Stimulated activated CD8-positive, alpha-beta memory T cell treated with anti-CD3 and anti-CD28 coated beads, Interleukin-4, amount 100 ng/mL, for 4 hours (primary cell): ENCODE measurements at regions not wholly inside any gene's neighbourhood (a gene's known extent, or its start where the extent isn't known, plus 50 kb on each side); places are given as distances from the start of the nearest gene placed in this dataset.

Experiments used
- DNase-seq, 2 donors: peaks; one replicate each; pipeline ENCODE4 v3.0.0-alpha.2; 2020; ENCODE audit warnings: low read depth in 2 of 2, low spot score in 1 of 2

- no peak for DNase-seq
Observed at GRCh38 chr6:163965426-163966348, 551.2 kb downstream of the QKI start.

- no peak for DNase-seq
Observed at GRCh38 chr6:163964789-163965188, 550.3 kb downstream of the QKI start.

GRCh38 chr6:163963205-163964120 is 548.9 kb downstream of the QKI start:
- no peak for DNase-seq

GRCh38 chr6:163962627-163963117 is 548.2 kb downstream of the QKI start:
- no peak for DNase-seq

- DNase-seq = no peak
Observed at GRCh38 chr6:163960128-163960527, 545.6 kb downstream of the QKI start.

- no peak for DNase-seq
Observed at GRCh38 chr6:163958646-163959045, 544.1 kb downstream of the QKI start.

GRCh38 chr6:163956571-163957407 is 542.3 kb downstream of the QKI start:
- peak; percentile 18 to 30 for DNase-seq

GRCh38 chr6:163955756-163956155 is 541.2 kb downstream of the QKI start:
- no peak for DNase-seq

GRCh38 chr6:163955096-163955495 is 540.6 kb downstream of the QKI start:
- DNase-seq = no peak

- DNase-seq = no peak
Observed at GRCh38 chr6:163954088-163954775, 539.7 kb downstream of the QKI start.

- DNase-seq = no peak
Observed at GRCh38 chr6:163952005-163952404, 537.5 kb downstream of the QKI start.

- DNase-seq = no peak
Observed at GRCh38 chr6:163951326-163951725, 536.8 kb downstream of the QKI start.

- DNase-seq = no peak
Observed at GRCh38 chr6:163950159-163950558, 535.6 kb downstream of the QKI start.

- DNase-seq = no peak
Observed at GRCh38 chr6:163949431-163949830, 534.9 kb downstream of the QKI start.

- no peak for DNase-seq
Observed at GRCh38 chr6:163948250-163948649, 533.7 kb downstream of the QKI start.

- no peak for DNase-seq
Observed at GRCh38 chr6:163947276-163947675, 532.8 kb downstream of the QKI start.

- no peak for DNase-seq
Observed at GRCh38 chr6:163946437-163946836, 531.9 kb downstream of the QKI start.

GRCh38 chr6:163945808-163946207 is 531.3 kb downstream of the QKI start:
- DNase-seq = no peak

- no peak for DNase-seq
Observed at GRCh38 chr6:163944897-163945296, 530.4 kb downstream of the QKI start.
